ENCODE measurements at regions not wholly inside any gene's neighbourhood (a gene's known extent, or its start where the extent isn't known, plus 50 kb on each side); places are given as distances from the start of the nearest gene placed in this dataset.
"Not testable (repeated sequence)": the region's sequence is repeated elsewhere in the genome, so short reads cannot be mapped to it uniquely, and the experiment has no call there.

DNA sequence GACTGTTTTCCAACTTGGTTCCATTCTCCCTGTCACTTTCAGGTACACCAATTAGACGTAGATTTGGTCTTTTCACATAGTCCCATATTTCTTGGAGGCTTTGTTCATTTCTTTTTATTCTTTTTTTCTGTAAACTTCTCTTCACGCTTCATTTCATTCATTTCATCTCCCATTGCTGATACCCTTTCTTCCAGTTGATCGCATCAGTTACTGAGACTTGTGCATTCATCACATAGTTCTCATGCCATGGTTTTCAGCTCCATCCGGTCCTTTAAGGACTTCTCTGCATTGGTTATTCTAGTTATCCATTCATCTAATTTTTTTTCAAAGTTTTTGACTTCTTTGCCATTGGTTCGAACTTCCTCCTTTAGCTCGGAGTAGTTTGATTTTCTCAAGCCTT is 66.9 kb upstream of the ADAMTS3 start:
- TF ChIP-seq, protein P1, sequence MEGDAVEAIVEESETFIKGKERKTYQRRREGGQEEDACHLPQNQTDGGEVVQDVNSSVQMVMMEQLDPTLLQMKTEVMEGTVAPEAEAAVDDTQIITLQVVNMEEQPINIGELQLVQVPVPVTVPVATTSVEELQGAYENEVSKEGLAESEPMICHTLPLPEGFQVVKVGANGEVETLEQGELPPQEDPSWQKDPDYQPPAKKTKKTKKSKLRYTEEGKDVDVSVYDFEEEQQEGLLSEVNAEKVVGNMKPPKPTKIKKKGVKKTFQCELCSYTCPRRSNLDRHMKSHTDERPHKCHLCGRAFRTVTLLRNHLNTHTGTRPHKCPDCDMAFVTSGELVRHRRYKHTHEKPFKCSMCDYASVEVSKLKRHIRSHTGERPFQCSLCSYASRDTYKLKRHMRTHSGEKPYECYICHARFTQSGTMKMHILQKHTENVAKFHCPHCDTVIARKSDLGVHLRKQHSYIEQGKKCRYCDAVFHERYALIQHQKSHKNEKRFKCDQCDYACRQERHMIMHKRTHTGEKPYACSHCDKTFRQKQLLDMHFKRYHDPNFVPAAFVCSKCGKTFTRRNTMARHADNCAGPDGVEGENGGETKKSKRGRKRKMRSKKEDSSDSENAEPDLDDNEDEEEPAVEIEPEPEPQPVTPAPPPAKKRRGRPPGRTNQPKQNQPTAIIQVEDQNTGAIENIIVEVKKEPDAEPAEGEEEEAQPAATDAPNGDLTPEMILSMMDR (conservative IDR thresholded peaks at IDR 0.05; ENCODE audit: low read depth, low read length): not testable (repeated sequence)
- TF ChIP-seq EZH2 (IDR thresholded peaks at IDR 0.05; ENCODE audit: borderline replicate concordance, low read depth, low read length, poor library complexity, severe bottlenecking): not testable (repeated sequence)
